ENCODE measurements at regions not wholly inside any gene's neighbourhood (a gene's known extent, or its start where the extent isn't known, plus 50 kb on each side); places are given as distances from the start of the nearest gene placed in this dataset.

DNA sequence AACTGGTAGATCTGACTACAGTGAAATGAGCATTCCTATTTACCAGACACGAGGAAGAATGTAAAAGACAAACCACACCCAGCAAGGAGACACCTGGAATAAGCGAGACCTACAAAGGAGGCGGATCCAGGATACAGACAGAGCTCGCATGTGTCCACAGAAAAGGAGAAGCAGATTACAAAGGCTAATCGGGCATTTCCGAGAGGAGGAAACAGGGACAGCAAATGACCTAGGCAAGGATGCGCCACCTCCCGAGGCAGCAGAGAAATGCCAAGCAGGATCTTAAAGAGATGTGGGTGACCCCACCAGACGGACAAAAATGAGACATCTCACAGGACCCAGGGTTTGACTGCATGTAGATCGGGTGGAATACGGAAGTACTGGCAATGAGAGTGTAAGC is 63.2 kb upstream of the IQSEC1 start:
- Histone ChIP-seq H3K4me3 (ENCODE audit: low read length) (no peak overlapping the region), H3F3A (ENCODE audit: control insufficient read depth, insufficient read depth) (no peaks in the 10 kb centered on the region), H3K9me3 (ENCODE audit: control insufficient read depth, insufficient read depth, low read length) (no peaks in the 10 kb centered on the region), H3K27me3 (ENCODE audit: control insufficient read depth, low read length) (peaks cover 8% of the 10 kb centered on the region), H3K79me2 (ENCODE audit: control insufficient read depth, low read length) (no peaks in the 10 kb centered on the region), H3K4me2 (ENCODE audit: low read length) (no peak overlapping the region), H3K9me2 (replicated peaks; ENCODE audit: control insufficient read depth, low read length) (no peaks in the 10 kb centered on the region), H4K20me1 (ENCODE audit: control insufficient read depth, insufficient read depth, low read depth, low read length) (peaks cover 3% of the 10 kb centered on the region; the same call in 1 of the 2 replicates), H3K4me1 (ENCODE audit: control insufficient read depth, low read length) (no peaks in the 10 kb centered on the region), H3K27ac (ENCODE audit: low read depth, low read length) (no peak overlapping the region), H3K36me3 (ENCODE audit: control insufficient read depth, low read length) (no peaks in the 10 kb centered on the region)
- TF ChIP-seq EZH2phosphoT487 (IDR thresholded peaks at IDR 0.05; ENCODE audit: borderline replicate concordance, low read length): no peak
- TF ChIP-seq, protein P1, sequence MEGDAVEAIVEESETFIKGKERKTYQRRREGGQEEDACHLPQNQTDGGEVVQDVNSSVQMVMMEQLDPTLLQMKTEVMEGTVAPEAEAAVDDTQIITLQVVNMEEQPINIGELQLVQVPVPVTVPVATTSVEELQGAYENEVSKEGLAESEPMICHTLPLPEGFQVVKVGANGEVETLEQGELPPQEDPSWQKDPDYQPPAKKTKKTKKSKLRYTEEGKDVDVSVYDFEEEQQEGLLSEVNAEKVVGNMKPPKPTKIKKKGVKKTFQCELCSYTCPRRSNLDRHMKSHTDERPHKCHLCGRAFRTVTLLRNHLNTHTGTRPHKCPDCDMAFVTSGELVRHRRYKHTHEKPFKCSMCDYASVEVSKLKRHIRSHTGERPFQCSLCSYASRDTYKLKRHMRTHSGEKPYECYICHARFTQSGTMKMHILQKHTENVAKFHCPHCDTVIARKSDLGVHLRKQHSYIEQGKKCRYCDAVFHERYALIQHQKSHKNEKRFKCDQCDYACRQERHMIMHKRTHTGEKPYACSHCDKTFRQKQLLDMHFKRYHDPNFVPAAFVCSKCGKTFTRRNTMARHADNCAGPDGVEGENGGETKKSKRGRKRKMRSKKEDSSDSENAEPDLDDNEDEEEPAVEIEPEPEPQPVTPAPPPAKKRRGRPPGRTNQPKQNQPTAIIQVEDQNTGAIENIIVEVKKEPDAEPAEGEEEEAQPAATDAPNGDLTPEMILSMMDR (IDR thresholded peaks at IDR 0.05; ENCODE audit: low read depth, low read length, poor library complexity, severe bottlenecking): no peak

DNA sequence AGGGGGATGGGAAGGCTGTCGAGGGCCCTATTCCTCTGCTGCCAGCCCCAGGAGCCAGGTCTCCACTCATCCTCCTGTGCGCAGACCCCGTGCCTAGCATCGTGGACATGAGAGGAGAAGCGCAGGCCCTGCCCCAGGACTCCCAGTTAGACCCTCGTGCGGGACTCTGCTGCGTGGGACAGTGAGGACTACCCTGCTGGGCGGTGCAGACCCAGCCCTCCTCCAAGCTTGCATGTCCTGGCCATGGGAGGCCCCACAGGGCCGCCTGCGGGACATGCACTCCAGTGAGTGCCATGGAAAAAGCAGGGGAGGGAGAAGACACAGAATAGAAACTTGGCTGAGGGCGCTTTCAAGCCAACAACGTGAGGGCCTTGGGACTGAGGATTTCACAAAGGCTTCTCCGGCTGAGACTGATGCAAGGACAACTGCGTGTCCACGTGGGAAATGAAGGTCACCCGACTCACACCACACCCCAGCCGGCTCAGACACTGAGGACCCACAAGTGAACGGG is 62.6 kb upstream of the IQSEC1 start:
- Histone ChIP-seq H3K4me1 (ENCODE audit: control insufficient read depth, low read length) (no peaks in the 10 kb centered on the region), H3K9me3 (ENCODE audit: control insufficient read depth, insufficient read depth, low read length) (no peaks in the 10 kb centered on the region), H3K4me2 (ENCODE audit: low read length) (no peak overlapping the region), H3K4me3 (ENCODE audit: low read length) (no peak overlapping the region), H3K79me2 (ENCODE audit: control insufficient read depth, low read length) (no peaks in the 10 kb centered on the region), H3K27ac (ENCODE audit: low read depth, low read length) (no peak overlapping the region), H3F3A (ENCODE audit: control insufficient read depth, insufficient read depth) (no peaks in the 10 kb centered on the region), H3K27me3 (ENCODE audit: control insufficient read depth, low read length) (peaks cover 8% of the 10 kb centered on the region), H4K20me1 (ENCODE audit: control insufficient read depth, insufficient read depth, low read depth, low read length) (peaks cover 3% of the 10 kb centered on the region; the same call in 1 of the 2 replicates), H3K9me2 (replicated peaks; ENCODE audit: control insufficient read depth, low read length) (no peaks in the 10 kb centered on the region), H3K36me3 (ENCODE audit: control insufficient read depth, low read length) (no peaks in the 10 kb centered on the region)
- TF ChIP-seq, protein P1 (IDR thresholded peaks at IDR 0.05; ENCODE audit: low read depth, low read length, poor library complexity, severe bottlenecking): no peak
- TF ChIP-seq EZH2phosphoT487 (IDR thresholded peaks at IDR 0.05; ENCODE audit: borderline replicate concordance, low read length): no peak

DNA sequence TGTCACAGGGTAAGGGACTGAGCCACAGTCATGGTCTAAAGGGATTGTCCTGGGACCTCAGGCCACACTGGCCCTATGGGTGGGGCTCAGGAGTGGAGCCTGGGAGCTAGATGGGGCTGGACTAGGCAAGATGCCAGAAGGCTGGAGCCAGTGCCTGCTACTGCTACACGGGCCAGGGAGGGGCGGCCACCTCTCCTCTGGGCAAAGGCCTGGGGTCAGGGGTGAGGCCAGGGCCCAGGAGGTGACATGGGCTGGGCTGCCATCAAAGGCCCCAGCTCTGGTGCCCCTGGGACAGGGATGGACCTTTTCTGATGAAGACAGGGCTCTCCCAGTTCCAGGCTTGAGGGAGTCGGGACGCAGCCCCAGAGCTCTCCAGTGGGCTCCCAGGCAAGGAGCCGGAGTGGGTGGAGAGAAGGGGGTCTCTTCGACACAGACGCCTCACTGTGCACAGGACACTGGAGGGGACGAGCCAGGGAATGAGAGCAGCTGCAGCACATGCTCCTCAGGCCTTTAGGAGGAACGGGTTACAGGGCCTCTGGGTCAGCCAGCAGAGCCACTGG is 62.1 kb upstream of the IQSEC1 start:
- Histone ChIP-seq H4K20me1 (ENCODE audit: control insufficient read depth, insufficient read depth, low read depth, low read length) (peaks cover 3% of the 10 kb centered on the region; the same call in 1 of the 2 replicates), H3K9me3 (ENCODE audit: control insufficient read depth, insufficient read depth, low read length) (no peaks in the 10 kb centered on the region), H3K4me2 (ENCODE audit: low read length) (no peak overlapping the region), H3K79me2 (ENCODE audit: control insufficient read depth, low read length) (no peaks in the 10 kb centered on the region), H3K36me3 (ENCODE audit: control insufficient read depth, low read length) (no peaks in the 10 kb centered on the region), H3F3A (ENCODE audit: control insufficient read depth, insufficient read depth) (no peaks in the 10 kb centered on the region), H3K4me1 (ENCODE audit: control insufficient read depth, low read length) (no peaks in the 10 kb centered on the region), H3K27me3 (ENCODE audit: control insufficient read depth, low read length) (peaks cover 8% of the 10 kb centered on the region), H3K9me2 (replicated peaks; ENCODE audit: control insufficient read depth, low read length) (no peaks in the 10 kb centered on the region), H3K27ac (ENCODE audit: low read depth, low read length) (no peak overlapping the region), H3K4me3 (ENCODE audit: low read length) (no peak overlapping the region)
- TF ChIP-seq, protein P1 (IDR thresholded peaks at IDR 0.05; ENCODE audit: low read depth, low read length, poor library complexity, severe bottlenecking): no peak
- no peak for TF ChIP-seq EZH2phosphoT487 (IDR thresholded peaks at IDR 0.05; ENCODE audit: borderline replicate concordance, low read length)
